Common myeloid progenitor, CD34-positive (primary cell): ENCODE measurements at regions not wholly inside any gene's neighbourhood (a gene's known extent, or its start where the extent isn't known, plus 50 kb on each side); places are given as distances from the start of the nearest gene placed in this dataset.
A peak's percentile ranks its signal among the peaks of the same experiment; 100 is the strongest.

Experiments
- CTCF ChIA-PET: fragments of 350-600 bp; sonication (Branson Sonifier 250); formaldehyde crosslinking; loops from one replicate; lab custom pipeline; 2021; ENCODE audit warnings: antibody characterized with exemption; lab: Charles Lee
- POLR2A ChIA-PET: fragments of 350-600 bp; sonication (Branson Sonifier 250); formaldehyde crosslinking; loops from one replicate; lab custom pipeline; 2021; ENCODE audit warnings: antibody characterized with exemption; lab: Charles Lee
- DNase-seq, 3 donors: peaks; one replicate each; pipeline versions ENCODE4 v3.0.0 to v3.0.0-alpha.2; 2013
- H3K27ac ChIP-seq, 2 experiments: 1 replicate in 1 of 2; 2 replicates in 1 of 2; pipeline ENCODE4 v1.7.0; 2013; ENCODE audit warnings: inconsistent platforms in 2 of 2, low read length in 2 of 2, mild to moderate bottlenecking in 2 of 2, low read depth in 1 of 2, moderate library complexity in 1 of 2; ENCODE audit not compliant: severe bottlenecking in 2 of 2, insufficient read depth in 1 of 2, poor library complexity in 1 of 2
- H3K27me3 ChIP-seq, 5 experiments: replicated peaks in 2 of 5; 1 replicate in 3 of 5; 2 replicates in 2 of 5; pipeline versions ENCODE4 v1.6.1 to v1.7.0; 2013; ENCODE audit warnings: low read length in 4 of 5, mild to moderate bottlenecking in 2 of 5, moderate library complexity in 2 of 5, inconsistent platforms in 1 of 5; ENCODE audit not compliant: insufficient read depth in 5 of 5, control insufficient read depth in 4 of 5
- H3K36me3 ChIP-seq, 4 experiments: 1 replicate in 2 of 4; 2 replicates in 2 of 4; pipeline versions ENCODE4 v1.6.1 to v1.7.0; 2013; ENCODE audit warnings: low read length in 3 of 4, control low read depth in 1 of 4, mild to moderate bottlenecking in 1 of 4; ENCODE audit not compliant: control insufficient read depth in 4 of 4, insufficient read depth in 4 of 4
- H3K4me1 ChIP-seq, 4 experiments: 1 replicate in 3 of 4; 2 replicates in 1 of 4; pipeline versions ENCODE4 v1.6.1 to v1.7.1; 2013; ENCODE audit warnings: low read length in 3 of 4, mild to moderate bottlenecking in 3 of 4, control low read depth in 1 of 4, inconsistent platforms in 1 of 4, moderate library complexity in 1 of 4; ENCODE audit not compliant: control insufficient read depth in 4 of 4, insufficient read depth in 4 of 4; ENCODE audit errors: control extremely low read depth in 1 of 4
- H3K4me3 ChIP-seq, 7 experiments: 1 replicate in 4 of 7; 2 replicates in 3 of 7; pipeline versions ENCODE4 v1.5.1 to v1.7.0; 2013; ENCODE audit warnings: mild to moderate bottlenecking in 7 of 7, low read length in 6 of 7, moderate library complexity in 6 of 7, inconsistent platforms in 2 of 7, low read depth in 2 of 7, control low read depth in 1 of 7; ENCODE audit not compliant: insufficient read depth in 4 of 7, control insufficient read depth in 1 of 7; ENCODE audit errors: extremely low read depth in 1 of 7
- H3K9me3 ChIP-seq, 5 experiments: 1 replicate in 4 of 5; 2 replicates in 1 of 5; pipeline versions ENCODE4 v1.6.1 to v1.7.1; 2013; ENCODE audit warnings: low read length in 4 of 5, mild to moderate bottlenecking in 2 of 5, inconsistent platforms in 1 of 5, low read depth in 1 of 5, moderate library complexity in 1 of 5; ENCODE audit not compliant: control insufficient read depth in 4 of 5, insufficient read depth in 2 of 5; ENCODE audit errors: control extremely low read depth in 1 of 5
- WGBS: methylation state at CpG from one replicate; pipeline ENCODE4 v1.1.5; 2013; ENCODE audit not compliant: insufficient coverage; 5-methylcytosine and 5-hydroxymethylcytosine counted together

DNA sequence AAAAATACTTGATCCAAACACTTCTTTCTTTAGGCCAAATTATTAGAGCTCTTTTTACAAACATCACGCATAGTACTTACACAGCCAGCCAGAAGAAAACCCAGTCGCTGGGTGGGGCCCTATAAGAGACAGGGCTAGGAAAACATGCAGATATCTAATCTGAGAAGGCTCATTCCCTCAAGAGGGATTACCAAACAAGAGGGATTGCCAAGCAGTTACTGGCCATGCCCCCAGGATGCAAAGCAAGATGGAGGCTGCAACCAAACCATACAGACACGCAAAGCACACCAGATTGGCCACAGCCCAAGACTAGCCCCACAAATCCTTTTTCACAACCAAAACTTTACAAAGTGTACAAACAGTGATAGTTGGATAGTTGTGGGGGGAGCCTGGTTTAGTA, 1235.4 kb upstream of the GJE1 start:
- Histone ChIP-seq H3K9me3 (peaks cover 0 to 19% (median 10%) of the 10 kb centered on the region in 5 experiments), H3K27me3 (no peaks in the 10 kb centered on the region), H3K4me1 (peaks cover 0 to 14% (median 6%) of the 10 kb centered on the region in 4 experiments), H3K4me3 (peak overlapping the region in 4 of 7 experiments; percentile 8 to 64 (median 20)), H3K27ac (peak overlapping the region in 1 of 2 experiments; percentile 71), H3K36me3 (no peaks in the 10 kb centered on the region)
- CTCF ChIA-PET, result no interaction called here
- DNase-seq, result peak in 2 of 3 donors; percentile 10 to 30
- POLR2A ChIA-PET, result no interaction called here
- WGBS, result 100% methylated on average over 2 of the region's 3 CpGs

DNA sequence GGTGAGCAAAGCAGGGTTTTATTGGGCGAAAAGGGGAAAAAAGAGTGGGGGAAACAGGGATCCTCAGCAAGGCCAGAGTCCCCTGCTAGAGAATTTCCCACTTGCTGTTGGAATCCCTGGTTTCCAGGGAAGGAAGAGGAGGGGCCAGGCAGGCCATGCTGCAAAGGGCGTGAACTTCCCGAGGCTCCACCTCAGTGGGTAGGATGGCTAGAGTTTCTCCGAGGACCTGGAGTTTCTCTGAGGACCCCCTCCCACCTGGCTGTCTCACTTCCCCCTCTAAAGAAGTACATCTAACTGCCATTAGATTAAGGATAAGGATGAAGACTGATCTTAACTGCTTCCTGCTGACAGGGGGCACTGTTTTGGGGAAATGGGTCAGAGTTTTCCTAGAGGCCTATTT, 1239.3 kb upstream of the GJE1 start:
- H3K27me3 ChIP-seq, result no peaks in the 10 kb centered on the region
- ChIA-PET CTCF (no interaction called here), POLR2A (no interaction called here)
- no peak for DNase-seq
- H3K36me3 ChIP-seq, result no peaks in the 10 kb centered on the region
- no peak overlapping the region for H3K4me3 ChIP-seq
- WGBS, result 50% methylated on average over 2 of the region's 4 CpGs
- H3K27ac ChIP-seq, result no peak overlapping the region
- peaks cover 0 to 11% (median 2%) of the 10 kb centered on the region in 5 experiments for H3K9me3 ChIP-seq
- peaks cover 0 to 14% (median 6%) of the 10 kb centered on the region in 4 experiments for H3K4me1 ChIP-seq

DNA sequence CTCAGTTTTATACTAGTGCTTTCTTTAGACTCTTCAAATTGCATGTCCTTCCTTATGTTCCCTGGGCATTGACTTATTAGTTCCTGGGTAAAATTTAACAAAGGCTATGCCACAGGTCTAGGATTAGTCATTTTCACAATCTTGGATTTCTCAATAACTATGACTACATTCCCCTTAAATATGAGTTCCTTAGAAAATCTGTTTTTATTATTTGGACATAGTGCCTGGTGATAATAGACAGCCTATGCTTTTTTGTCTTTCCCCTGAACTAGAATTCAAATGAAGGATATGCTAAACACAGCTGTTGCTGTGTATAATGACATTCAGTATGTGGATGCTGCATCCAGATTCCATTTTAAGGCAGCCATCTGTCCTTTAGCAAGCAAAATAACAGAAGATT, 1252.8 kb upstream of the GJE1 start:
- no peak for DNase-seq
- CTCF ChIA-PET, result interaction anchor here (0.6 to 1.3 kb wide), 2 partner anchors 21 to 27 kb away, joined by 3 to 4 read pairs; no protein-coding TSS in a partner anchor
- Histone ChIP-seq H3K27me3 (no peaks in the 10 kb centered on the region), H3K4me1 (no peaks in the 10 kb centered on the region), H3K9me3 (no peaks in the 10 kb centered on the region), H3K27ac (no peak overlapping the region), H3K36me3 (no peaks in the 10 kb centered on the region), H3K4me3 (no peak overlapping the region)
- POLR2A ChIA-PET, result no interaction called here

DNA sequence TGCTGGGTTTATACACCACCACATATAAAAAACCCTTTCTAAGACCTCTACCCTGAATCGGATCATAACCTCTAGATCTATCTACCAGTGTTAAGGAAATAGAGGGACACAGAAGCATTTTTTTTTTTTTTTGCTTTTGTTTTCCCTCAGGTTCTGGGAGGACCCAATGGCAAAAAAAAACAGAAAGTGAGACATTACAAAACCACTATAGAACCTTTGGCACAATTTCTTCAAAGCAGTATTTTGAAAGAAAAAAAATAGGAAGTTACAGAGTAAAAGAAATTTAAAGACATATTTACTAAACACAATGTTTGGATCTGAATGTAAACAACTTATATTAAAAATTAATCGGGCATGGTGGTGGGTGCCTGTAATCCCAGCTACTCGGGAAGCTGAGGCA, 1258.7 kb upstream of the GJE1 start:
- Histone ChIP-seq H3K4me1 (peaks cover 4 to 16% (median 8%) of the 10 kb centered on the region in 4 experiments), H3K4me3 (no peak overlapping the region), H3K9me3 (no peaks in the 10 kb centered on the region), H3K27ac (no peak overlapping the region), H3K36me3 (no peaks in the 10 kb centered on the region), H3K27me3 (no peaks in the 10 kb centered on the region)
- POLR2A ChIA-PET, result no interaction called here
- CTCF ChIA-PET, result no interaction called here
- DNase-seq, result peak in 2 of 3 donors; percentile 19 to 22
- WGBS, result 100% methylated on average over 2 of the region's 3 CpGs

DNA sequence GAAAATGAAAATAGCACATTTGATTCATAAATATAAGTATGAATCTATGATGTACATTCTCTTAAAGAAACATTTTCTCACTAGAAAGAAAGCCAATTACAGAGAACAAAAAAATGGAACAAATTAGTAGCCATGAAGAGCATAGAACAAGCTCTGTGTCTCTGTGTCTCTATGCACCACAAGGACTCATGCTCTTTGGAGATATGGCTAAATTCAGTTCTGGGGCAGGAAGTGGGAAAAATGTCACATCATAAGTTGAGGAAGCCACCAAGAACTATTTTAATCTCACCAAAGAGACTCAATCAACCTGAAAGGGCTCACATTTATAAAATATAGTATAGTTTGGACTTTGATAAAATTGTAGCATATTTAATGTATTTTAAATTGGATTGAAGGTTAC, 1259.8 kb upstream of the GJE1 start:
- DNase-seq, result peak in 2 of 3 donors; percentile 31 to 53
- H3K4me1 ChIP-seq, result peaks cover 4 to 17% (median 9%) of the 10 kb centered on the region in 4 experiments
- H3K9me3 ChIP-seq, result no peaks in the 10 kb centered on the region
- ChIA-PET CTCF (interaction anchor here (0.6 kb wide), 1 partner anchor 1593 kb away, joined by 3 read pairs; no protein-coding TSS in a partner anchor), POLR2A (no interaction called here)
- peak overlapping the region in 2 of 7 experiments; percentile 2 to 28 for H3K4me3 ChIP-seq
- peak overlapping the region in 1 of 2 experiments; percentile 32 for H3K27ac ChIP-seq
- no peaks in the 10 kb centered on the region for H3K27me3 ChIP-seq
- H3K36me3 ChIP-seq, result no peaks in the 10 kb centered on the region

DNA sequence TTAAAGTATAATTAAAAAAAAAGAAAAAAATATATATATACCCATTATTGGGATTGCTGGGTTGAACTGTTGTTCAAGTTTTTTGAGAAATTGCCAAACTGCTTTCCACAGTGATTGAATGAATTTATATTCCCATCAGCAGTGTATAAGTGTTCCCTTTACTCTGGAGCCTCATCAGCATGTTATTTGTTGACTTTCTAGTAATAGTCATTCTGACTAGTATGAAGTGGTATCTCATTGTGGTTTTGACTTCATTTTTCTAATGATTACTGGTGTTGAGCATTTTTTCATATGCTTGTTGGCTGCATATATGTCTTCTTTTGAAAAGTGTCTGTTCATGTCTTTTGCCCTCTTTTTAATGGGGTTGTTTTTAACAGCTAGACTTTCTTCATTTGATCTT, 1260.8 kb upstream of the GJE1 start:
- ChIA-PET CTCF (no interaction called here), POLR2A (no interaction called here)
- Histone ChIP-seq H3K9me3 (no peaks in the 10 kb centered on the region), H3K27me3 (no peaks in the 10 kb centered on the region), H3K27ac (no peak overlapping the region), H3K36me3 (no peaks in the 10 kb centered on the region), H3K4me3 (no peak overlapping the region), H3K4me1 (peaks cover 4 to 22% (median 11%) of the 10 kb centered on the region in 4 experiments)
- DNase-seq, result no peak

DNA sequence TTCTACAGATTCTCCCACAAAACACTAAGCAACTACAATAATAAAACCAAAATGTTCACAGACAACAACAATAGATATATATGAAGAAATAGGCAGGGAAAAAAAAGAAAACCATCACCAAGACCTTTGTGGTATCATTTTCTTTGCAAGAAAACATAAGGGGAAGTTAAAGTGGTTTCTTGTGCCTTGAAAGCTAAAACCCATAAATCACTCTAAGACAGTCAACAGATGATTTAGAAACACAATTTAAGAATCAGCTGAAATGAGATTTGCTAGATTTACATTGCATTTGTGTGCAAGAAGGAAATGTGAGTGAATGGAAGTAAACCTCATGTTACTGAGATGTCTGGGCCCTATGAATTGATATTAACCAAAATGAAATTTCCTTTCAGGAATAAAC, 1265.4 kb upstream of the GJE1 start:
- H3K27ac ChIP-seq, result no peak overlapping the region
- POLR2A ChIA-PET, result no interaction called here
- H3K9me3 ChIP-seq, result peaks cover 0 to 5% (median 0%) of the 10 kb centered on the region in 5 experiments
- H3K4me3 ChIP-seq, result no peak overlapping the region
- no peaks in the 10 kb centered on the region for H3K27me3 ChIP-seq
- peaks cover 0 to 15% (median 3%) of the 10 kb centered on the region in 4 experiments for H3K4me1 ChIP-seq
- H3K36me3 ChIP-seq, result no peaks in the 10 kb centered on the region
- CTCF ChIA-PET, result no interaction called here
- DNase-seq, result peak; percentile 76 to 94 (median 92)
